ENCODE measurements at regions not wholly inside any gene's neighbourhood (a gene's known extent, or its start where the extent isn't known, plus 50 kb on each side); places are given as distances from the start of the nearest gene placed in this dataset.

DNA sequence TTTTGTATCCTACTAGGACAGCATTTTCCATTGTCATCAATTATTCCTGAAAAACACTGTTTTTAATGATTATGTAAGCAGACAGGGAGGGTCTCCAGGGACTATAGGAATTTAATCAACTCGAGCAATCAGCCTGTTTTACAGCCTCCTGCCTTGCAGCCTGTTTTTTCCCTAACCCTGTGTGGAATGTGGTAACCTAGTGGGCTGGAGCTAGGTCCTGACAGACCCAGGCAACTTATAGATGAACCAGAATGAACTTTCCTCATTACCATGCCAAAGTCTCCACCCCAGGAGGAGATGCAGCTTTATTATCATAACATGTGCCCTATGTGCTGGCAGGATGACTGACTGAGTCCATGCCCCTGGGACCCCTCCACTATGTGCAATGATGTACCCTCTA is 375.1 kb downstream of the BMP4 start:
- TF ChIP-seq, protein P1, sequence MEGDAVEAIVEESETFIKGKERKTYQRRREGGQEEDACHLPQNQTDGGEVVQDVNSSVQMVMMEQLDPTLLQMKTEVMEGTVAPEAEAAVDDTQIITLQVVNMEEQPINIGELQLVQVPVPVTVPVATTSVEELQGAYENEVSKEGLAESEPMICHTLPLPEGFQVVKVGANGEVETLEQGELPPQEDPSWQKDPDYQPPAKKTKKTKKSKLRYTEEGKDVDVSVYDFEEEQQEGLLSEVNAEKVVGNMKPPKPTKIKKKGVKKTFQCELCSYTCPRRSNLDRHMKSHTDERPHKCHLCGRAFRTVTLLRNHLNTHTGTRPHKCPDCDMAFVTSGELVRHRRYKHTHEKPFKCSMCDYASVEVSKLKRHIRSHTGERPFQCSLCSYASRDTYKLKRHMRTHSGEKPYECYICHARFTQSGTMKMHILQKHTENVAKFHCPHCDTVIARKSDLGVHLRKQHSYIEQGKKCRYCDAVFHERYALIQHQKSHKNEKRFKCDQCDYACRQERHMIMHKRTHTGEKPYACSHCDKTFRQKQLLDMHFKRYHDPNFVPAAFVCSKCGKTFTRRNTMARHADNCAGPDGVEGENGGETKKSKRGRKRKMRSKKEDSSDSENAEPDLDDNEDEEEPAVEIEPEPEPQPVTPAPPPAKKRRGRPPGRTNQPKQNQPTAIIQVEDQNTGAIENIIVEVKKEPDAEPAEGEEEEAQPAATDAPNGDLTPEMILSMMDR (IDR thresholded peaks at IDR 0.05): no peak

DNA sequence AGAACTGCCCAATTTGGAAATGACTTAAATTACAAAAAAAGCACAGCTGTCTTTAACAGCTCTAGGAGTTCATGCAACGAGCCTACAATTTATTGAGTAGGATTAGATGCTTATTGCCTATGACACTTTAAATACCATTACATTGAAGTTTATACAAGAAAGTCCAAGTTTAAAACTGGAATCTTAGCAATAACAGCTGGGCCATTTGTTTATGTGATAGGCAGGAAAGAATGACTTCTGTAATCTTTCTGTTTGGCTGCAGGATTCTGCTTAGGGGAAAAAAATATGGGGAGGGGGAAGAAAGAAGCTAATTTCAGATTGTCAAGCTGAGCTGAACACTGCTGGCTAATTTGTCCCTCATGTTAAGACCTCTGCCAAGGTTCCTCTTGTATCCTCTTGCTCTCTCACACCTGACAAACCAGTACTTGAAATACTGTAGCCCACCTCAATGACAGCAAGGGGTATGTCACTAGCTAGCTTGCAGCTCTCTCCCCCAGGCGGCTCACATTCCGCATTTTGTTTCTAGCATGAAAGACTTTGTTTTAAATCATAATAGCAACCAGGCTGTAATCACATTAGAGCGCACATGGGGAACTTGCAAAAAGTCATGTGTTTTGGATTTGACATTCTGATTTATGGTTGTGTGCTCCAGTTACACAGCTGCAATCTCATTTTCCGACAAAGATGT is 384.8 kb downstream of the BMP4 start:
- TF ChIP-seq, protein P1 (IDR thresholded peaks at IDR 0.05): no peak

DNA sequence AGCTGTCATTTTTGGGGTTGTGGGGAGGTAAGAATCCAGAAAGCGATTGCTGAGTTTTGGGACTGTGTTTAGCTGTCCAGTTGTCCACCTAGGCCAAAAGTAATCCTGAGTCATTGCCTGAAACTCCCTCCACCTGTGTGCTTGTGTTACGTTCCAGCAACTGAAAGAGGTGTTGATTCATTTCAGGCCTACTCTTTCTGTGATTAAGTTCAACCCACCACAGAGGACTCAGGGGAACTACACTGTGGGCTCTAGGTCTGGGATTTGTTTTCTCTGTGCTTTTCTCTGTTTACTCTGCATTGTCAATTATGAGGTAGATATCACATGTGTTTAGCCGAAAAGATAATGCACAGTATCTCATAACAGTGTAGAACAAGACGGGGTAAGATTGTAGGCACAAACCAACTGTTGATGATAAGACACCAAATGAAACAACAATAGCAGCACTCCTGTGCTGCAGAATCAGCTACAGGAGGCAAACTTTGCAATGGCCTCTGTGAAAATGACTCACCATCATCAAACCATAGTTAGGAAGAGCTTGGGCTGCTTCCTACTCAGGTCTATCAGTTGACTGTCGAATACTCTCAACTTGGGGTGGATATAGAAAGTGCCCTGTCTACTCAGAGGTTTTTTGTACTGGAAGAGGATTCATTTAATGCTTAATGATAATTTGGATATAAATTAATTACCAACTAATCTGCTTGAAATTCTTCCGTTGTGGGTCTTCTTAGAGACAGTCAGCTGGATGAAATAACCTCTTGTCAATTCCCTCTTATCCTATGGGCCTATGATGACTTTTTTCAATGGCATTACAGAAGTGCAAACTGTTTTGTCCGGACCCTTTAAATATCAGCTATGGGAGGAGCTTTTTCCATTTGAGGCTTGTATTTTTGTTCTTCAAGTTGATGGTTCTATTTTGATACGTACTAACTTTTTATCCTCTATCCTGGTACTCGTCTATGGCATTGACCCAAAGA is 385.9 kb downstream of the BMP4 start:
- TF ChIP-seq, protein P1 (IDR thresholded peaks at IDR 0.05): no peak

DNA sequence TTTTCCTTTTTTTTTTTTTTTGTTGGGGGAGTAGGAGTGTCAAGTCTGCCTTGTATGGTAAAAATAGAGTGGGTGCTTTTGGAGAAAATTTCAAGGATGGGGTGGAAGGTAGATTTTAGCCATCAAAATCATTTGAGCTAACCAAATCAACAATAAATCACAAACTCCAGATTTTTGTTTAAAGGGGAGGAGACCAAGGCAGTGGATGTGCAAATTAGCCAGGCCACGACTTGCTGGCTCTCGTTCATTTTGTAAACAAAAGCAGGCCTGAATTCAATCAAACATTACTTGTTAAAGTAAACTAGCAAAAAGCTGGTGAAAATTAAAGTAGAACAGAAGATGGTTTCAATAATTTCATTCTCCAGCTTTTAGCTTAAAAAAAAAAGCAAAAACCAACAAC is 387.2 kb downstream of the BMP4 start:
- TF ChIP-seq, protein P1 (IDR thresholded peaks at IDR 0.05): no peak

GRCh38 chr14:53567236-53567780 is 389.3 kb downstream of the BMP4 start:
- TF ChIP-seq, protein P1 (IDR thresholded peaks at IDR 0.05): no peak

- TF ChIP-seq, protein P1 (IDR thresholded peaks at IDR 0.05): no peak
These were observed 391.8 kb downstream of the BMP4 start for GRCh38 chr14:53564870-53565269.

- TF ChIP-seq, protein P1 (IDR thresholded peaks at IDR 0.05): no peak
These were observed 393.0 kb downstream of the BMP4 start for GRCh38 chr14:53563628-53564027.

All from LNCAP (cell line).